ENCODE measurements at regions not wholly inside any gene's neighbourhood (a gene's known extent, or its start where the extent isn't known, plus 50 kb on each side); places are given as distances from the start of the nearest gene placed in this dataset.
"Not testable (repeated sequence)": the region's sequence is repeated elsewhere in the genome, so short reads cannot be mapped to it uniquely, and the experiment has no call there.

GRCh38 chr7:67631476-67631875 is 634.8 kb downstream of the TYW1 start:
- DNase-seq = no peak

GRCh38 chr7:67635271-67635670 is 638.6 kb downstream of the TYW1 start:
- DNase-seq = no peak

- DNase-seq = no peak
Measured at GRCh38 chr7:67636348-67637022, 639.9 kb downstream of the TYW1 start.

- DNase-seq = no peak
Measured at GRCh38 chr7:67637023-67637358, 640.4 kb downstream of the TYW1 start.

- not testable (repeated sequence) for DNase-seq
Measured at GRCh38 chr7:67642542-67642941, 645.9 kb downstream of the TYW1 start.

DNA sequence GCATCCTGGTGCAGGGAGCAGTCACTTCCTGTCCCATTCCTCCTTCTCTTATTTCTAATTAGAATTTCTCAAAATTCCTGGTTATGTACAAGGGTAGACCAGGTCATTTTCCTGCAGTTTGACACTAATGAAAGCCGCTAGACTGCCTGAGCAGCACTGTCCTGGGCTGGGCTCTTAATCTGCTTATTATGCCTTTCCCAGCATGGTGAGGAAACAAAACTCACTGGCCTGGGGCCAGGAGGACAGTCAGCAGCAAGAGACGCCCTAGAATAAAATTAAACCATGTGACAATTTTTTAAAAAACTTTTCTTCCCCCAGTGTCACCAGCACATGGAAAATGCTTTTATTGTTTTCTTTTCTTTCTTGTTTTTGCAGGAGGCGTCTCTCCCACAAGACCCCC is 647.5 kb downstream of the TYW1 start:
- no peak for DNase-seq

GRCh38 chr7:67652937-67653336 is 656.3 kb downstream of the TYW1 start:
- DNase-seq = no peak

- no peak for DNase-seq
Measured at GRCh38 chr7:67653856-67654454, 657.3 kb downstream of the TYW1 start.

- no peak for DNase-seq
Measured at GRCh38 chr7:67654642-67655041, 658.0 kb downstream of the TYW1 start.

DNA sequence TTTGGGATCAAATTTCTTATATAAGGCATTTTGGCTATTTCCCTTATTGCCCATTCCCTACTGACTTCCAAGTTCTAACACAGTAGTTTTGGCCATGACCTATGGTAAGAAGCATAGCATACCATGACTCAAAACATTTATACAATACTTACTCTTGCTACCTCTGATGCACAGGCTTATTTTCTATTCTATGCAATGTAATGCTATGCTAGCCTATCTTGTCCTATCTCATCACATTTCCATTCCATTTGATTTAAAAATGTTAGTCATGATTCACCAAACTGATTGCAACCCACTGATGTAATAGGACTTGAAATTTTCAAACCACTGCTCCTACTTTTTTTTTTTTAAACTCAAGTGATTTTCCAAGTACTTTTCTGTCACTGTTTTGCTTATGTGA is 658.5 kb downstream of the TYW1 start:
- DNase-seq = no peak

DNA sequence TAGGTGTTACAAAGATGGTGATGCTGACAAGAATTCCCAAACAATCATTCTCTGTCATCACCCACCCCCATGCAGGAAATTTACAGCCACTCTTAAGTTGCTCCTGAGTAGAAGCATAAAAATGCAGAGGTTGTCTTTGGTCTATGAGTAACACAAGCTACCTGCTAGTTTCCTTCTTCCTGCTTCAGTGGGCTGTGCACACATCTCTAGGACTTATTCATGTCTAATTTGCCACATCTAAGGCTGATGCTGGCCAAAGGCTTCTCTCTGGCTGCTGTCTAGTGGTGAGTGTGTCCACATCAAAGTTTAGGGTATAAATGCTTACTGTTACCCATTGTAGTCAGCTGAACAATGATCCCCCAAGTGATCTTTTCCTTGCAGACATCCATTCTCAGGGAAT is 662.5 kb downstream of the TYW1 start:
- DNase-seq = no peak

DNA sequence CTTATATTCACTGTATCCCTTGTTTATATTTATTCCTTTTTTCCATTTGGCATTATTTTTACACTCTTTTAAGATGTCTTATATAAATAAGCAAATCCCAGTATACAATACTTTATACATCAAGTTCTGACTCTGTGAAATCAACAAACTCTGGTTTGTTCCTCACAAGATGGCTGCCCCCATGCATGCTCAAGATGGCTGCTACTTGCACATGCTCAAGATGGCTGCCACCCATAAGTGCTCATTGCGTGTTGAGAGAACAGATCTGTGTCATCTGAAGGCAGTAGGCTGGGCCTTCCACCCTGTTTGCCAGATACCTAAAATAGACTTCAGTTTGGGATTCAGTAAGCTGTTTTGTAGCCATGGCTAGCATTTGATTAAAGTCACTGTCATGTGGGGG is 666.2 kb downstream of the TYW1 start:
- DNase-seq = no peak

DNA sequence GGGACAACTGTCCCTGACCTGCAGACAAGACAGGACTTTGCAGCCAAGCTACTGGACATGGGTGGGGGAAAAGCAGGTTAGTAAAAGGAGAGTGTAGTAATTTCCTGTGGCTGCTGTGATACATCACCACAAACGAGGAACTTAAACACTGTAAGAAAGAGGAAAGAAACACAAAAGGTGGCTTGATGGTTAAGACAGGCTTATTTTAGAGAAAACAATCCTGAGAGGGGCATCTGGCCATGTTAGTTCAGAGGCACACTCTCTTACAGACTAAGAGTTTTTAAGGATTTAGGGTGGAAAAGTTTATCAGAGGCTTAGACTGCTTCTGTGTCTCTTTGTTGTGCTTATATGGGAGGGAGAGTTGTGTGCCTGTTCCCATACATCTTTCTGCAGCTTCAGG is 667.0 kb downstream of the TYW1 start:
- no peak for DNase-seq

DNA sequence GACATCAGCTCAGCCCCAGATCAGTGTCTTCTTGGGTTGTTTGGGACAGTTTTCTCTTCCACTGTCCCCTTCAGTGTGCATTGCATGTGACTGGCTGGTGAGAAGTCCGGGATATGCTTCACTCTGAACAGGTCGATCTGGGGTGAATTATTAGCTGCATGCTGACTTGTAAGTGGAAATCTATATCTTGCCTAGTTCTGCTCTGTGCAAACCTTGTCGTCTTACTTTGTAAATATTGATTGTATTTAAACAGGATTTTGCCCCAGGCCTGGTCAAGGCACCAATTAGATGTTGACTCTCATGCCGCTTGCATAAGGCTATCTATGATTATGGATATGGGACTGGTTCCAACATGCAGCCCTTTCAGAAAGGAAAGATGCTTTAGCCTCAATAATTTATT is 669.7 kb downstream of the TYW1 start:
- not testable (repeated sequence) for DNase-seq

DNA sequence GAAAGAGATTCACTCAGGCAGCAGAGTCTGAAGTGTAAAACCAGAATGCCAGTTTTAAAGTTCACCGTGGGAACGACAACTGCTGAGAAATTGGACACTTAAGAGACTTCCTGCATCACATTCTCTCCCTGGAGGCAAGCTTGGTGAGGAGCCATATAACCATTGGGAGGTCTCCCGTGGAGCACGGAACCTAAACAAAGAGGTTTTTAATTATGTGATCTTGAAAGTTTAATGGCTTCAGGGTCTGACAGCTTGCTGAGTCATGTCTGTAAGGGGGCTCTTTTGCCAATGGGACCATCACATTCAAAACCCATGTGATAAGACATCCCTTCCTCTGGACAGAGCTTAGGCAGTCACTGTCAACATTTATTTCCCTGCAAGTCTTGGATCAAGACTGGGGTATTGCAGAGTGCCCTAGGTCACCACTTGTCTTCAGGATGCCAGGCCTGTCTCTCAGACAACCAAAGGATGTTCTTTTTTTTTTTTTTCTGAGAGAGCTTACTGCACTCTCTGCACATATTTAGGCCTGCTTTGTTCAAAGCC is 674.4 kb downstream of the TYW1 start:
- no peak for DNase-seq

- no peak for DNase-seq
Measured at GRCh38 chr7:67673861-67674260, 677.2 kb downstream of the TYW1 start.

GRCh38 chr7:67674862-67675261 is 678.2 kb downstream of the TYW1 start:
- not testable (repeated sequence) for DNase-seq

DNA sequence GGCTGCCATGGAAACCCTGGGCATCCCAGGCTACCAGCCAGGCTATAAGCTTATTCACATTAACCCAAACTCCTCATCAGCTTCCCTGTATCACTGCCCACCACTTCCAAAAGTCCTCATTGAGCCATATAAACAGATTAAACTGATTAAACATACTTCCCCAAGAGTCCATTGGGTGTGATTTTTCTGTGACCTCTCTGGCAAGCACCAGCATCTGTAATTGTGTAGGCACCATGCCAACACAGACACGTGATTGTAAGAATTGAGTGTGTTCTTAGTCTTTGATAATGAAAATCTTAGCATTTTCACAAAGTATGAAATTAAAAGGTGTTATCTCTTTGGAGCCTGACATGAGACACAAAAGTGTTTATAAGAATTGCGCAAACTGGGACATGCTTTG is 679.3 kb downstream of the TYW1 start:
- no peak for DNase-seq

DNA sequence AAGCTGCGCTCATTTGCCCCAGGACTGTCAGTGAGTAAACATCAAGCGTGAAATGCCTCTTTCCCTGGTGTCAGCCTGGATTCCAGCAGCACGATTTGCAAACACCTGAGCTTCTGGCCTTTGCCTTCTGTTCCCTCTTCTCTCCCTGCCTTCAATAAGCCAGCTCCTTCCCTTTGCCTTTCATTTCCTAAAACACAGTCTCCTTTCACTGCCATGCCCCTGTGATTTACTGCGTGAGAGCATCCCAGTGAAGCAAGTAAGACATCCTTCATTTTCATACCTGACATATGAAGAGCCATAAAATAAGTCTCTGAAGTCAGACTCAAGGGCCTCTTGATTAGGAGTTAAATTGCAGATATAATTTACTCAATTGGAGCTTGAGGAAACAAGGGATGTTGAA is 681.8 kb downstream of the TYW1 start:
- no peak for DNase-seq

DNA sequence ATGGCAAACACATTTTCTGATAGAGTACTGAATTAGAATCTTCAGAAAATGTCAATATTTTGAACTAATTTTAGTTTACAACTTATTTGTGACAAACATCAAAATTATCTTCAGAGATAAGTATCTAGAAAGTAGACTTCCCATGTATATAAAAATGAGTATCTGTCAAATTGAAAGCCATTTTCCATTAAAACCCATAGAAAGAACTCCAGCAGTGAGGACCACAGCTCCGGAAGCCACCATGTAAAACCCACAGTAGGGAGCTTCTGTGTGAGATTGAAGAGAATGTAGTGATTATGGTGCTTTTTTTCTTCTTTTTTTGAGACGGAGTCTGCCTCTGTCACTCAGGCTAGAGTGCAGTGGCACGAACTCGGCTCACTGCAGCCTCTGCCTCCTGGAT is 687.0 kb downstream of the TYW1 start:
- DNase-seq = no peak

DNA sequence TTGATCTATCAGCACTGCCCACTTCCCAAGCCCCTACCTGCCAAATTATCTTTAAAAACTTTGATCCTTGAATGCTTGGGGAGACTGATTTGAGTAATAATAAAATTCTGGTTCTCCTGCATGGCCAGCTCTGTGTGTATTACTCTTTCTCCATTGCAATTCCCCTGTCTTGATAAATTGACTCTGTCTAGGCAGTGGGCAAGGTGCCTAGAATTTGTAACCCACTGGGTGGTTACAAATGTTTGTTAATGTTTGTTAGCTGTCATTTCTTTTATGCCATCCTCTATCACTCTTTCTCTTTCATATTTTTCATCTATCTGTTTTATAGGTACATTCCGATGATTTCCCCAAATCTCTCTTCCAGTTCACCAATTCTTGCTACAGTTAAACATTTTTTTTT is 694.1 kb downstream of the TYW1 start:
- DNase-seq = no peak

DNA sequence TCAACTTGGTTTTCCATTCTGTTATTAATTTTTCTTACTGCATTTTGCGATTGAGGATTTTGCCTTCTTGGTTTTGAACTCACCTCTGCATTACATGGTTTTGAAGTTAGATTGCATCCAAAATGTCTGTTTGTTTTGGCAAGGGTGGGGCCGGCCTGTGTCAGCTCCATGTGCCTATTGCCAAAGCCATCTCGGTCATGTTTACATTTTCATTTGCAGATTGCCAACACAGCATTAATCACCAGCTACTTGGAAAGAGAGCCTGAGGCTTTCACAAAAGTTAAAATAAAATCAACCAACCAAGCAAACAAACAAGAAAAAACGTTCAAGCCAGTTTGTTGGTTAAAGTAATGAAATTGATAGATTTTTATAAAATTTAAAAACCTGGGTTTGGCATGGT is 695.8 kb downstream of the TYW1 start:
- DNase-seq = no peak

DNA sequence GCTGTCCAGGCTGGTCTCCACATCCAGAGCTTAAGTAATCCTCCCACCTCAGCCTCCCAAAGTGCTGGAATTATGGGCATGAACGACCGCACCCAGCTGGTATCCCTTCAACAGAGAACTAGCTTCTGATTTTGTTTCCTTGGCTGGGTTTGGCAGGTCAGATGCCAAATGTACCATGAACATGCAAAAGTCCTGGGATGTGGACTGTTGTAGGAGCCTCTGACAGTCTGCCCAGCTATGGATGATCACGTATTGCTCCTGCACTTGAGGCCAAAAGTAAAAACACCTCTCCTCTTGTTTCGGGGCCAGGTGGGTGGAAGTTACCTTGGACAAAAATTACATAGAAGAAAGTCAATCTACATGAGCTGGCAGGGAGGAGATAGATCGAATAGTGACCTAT is 699.5 kb downstream of the TYW1 start:
- DNase-seq = no peak

DNA sequence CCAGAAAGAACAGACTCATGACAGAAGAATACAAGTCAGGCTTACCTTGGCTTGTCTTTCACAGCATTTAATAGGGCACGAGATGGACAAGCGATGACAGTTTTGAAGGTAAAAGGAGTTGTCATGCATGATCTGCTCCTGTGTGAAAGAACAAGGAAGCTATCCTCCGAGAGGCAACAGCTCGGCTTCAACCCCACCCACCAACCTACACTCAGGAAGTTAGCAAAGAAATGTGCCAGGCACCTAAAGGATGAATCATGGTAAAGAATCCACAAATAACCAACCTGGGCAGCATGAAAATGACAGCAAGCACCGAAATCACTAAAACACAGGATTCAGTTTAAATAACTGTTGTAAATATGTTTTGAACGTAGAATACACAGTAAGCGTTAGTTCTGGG is 700.2 kb downstream of the TYW1 start:
- DNase-seq = no peak

GRCh38 chr7:67698354-67698753 is 701.7 kb downstream of the TYW1 start:
- no peak for DNase-seq

Data from SHP77 (cell line).